ENCODE measurements at regions not wholly inside any gene's neighbourhood (a gene's known extent, or its start where the extent isn't known, plus 50 kb on each side); places are given as distances from the start of the nearest gene placed in this dataset.

DNA sequence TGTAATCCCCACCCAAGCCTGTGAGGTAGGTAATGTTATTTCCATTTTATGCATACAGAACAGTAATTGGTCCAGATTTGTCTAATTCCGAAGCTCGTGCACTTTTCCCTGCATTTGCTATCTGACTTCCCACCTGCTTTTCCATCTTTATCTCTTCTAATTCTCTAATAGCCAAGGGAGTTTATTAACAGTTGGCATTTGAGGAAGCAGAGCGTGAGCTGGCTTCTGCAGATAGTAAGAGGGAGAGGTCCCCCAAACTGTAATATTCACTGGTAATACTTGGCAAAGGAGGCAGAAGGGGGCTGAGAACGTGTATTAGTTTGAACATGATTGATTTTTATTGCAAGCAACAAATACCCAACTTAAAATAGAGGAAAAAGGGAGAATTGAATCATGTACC is 110.8 kb upstream of the SPON1 start:
- Histone ChIP-seq H3K4me3 (replicated peaks in 1 of 3; ENCODE audit: insufficient read depth in 1 of 3, low read depth in 2 of 3, low read length in 3 of 3) (no peak overlapping the region), H3K4me1 (ENCODE audit: insufficient read depth, low read length) (no peaks in the 10 kb centered on the region), H3K9me3 (ENCODE audit: low read length) (no peaks in the 10 kb centered on the region), H3K79me2 (ENCODE audit: insufficient read depth, low read length) (no peaks in the 10 kb centered on the region), H3K27me3 (ENCODE audit: control insufficient read depth in 1 of 2, insufficient read depth in 2 of 2, low read length in 2 of 2) (peaks cover 0 to 6% of the 10 kb centered on the region in 2 experiments; a peak in 1 of 5 replicates), H3K9ac (ENCODE audit: insufficient read depth, low read depth, low read length) (no peak overlapping the region), H3K4me2 (ENCODE audit: low read depth, low read length) (no peak overlapping the region), H3K36me3 (replicated peaks in 1 of 2; ENCODE audit: control insufficient read depth in 1 of 2, insufficient read depth in 2 of 2, low read length in 2 of 2) (no peaks in the 10 kb centered on the region), H3K27ac (ENCODE audit: extremely low read length, insufficient read depth, low read length) (no peak overlapping the region), H2AFZ (ENCODE audit: low read length) (no peak overlapping the region), H4K20me1 (ENCODE audit: insufficient read depth, low read length) (no peaks in the 10 kb centered on the region)
- CTCF ChIA-PET (ENCODE audit: low intra/inter-chr PET ratio, low total read pairs) = no interaction called here
- ATAC-seq = no peak
- POLR2A ChIA-PET = no interaction called here
- WGBS (ENCODE audit: low lambda C conversion rate) = 3% methylated on average over 4 of the region's 4 CpGs
- in situ Hi-C loops (cut with HindIII; ENCODE audit: extremely low pct_ligation_motif_present, low pct_unique_long_range_greater_than_20kb) = no loop called here
- intact Hi-C loops (cut with micrococcal nuclease; ENCODE audit: unreplicated experiment) = no loop called here
- no peak for DNase-seq (ENCODE audit: low spot score)
- FAIRE-seq = no peak
- no peak for TF ChIP-seq MZF1 (CRISPR knock-in tag; IDR thresholded peaks at IDR 0.05; ENCODE audit: borderline replicate concordance)
- TF ChIP-seq, protein P1, sequence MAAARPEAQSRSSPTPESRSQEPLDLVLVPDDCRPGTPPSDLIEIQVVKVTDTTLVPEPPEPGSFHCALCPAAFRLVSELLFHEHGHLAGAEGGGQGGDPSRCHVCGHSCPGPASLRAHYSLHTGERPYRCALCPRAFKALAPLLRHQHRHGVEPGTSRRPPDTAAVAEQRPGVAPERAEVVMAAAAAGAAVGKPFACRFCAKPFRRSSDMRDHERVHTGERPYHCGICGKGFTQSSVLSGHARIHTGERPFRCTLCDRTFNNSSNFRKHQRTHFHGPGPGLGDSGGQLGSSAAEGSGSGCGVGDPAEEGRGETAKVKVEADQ (CRISPR knock-in tag; IDR thresholded peaks at IDR 0.05; ENCODE audit: borderline replicate concordance) = no peak
- TF ChIP-seq FOXM1 (CRISPR knock-in tag; IDR thresholded peaks at IDR 0.05) = no peak
- TF ChIP-seq PHB2 (IDR thresholded peaks at IDR 0.05; ENCODE audit: partially characterized antibody) = no peak
- TF ChIP-seq ZBTB40 (IDR thresholded peaks at IDR 0.05) = no peak
- TF ChIP-seq ZBTB40 (CRISPR knock-in tag; IDR thresholded peaks at IDR 0.05) = no peak
- TF ChIP-seq, protein P2, sequence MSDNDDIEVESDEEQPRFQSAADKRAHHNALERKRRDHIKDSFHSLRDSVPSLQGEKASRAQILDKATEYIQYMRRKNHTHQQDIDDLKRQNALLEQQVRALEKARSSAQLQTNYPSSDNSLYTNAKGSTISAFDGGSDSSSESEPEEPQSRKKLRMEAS (IDR thresholded peaks at IDR 0.05) = no peak
- TF ChIP-seq ZFP36 (IDR thresholded peaks at IDR 0.05; ENCODE audit: borderline replicate concordance, low read depth, low read length, partially characterized antibody) = no peak
- no TSS peak for BruUV-seq (replicated peaks)
